OCI-LY3 (cell line): ENCODE measurements at regions not wholly inside any gene's neighbourhood (a gene's known extent, or its start where the extent isn't known, plus 50 kb on each side); places are given as distances from the start of the nearest gene placed in this dataset.

Experiments used
- H2AFZ ChIP-seq: fragments of 200-600, 300-600 bp; shearing (Covaris generic); 2 replicates; pipeline ENCODE4 v1.6.0; 2014; ENCODE audit warnings: antibody characterized with exemption, low read depth, low read length
- H3K27ac ChIP-seq: fragments of 200-600, 300-600 bp; sonication (generic); 2 replicates; pipeline ENCODE4 v1.5.1; 2014; ENCODE audit warnings: mild to moderate bottlenecking, low read length, moderate library complexity, mixed read lengths
- H3K27me3 ChIP-seq: fragments of 200-600, 300-600 bp; sonication (generic); 2 replicates; pipeline ENCODE4 v1.6.1; 2014; ENCODE audit warnings: low read depth, low read length, mixed read lengths
- H3K36me3 ChIP-seq: fragments of 200-600, 300-600 bp; sonication (generic); replicated peaks from 2 replicates; pipeline ENCODE3; 2014; ENCODE audit warnings: low read depth, low read length, mixed read lengths
- H3K4me1 ChIP-seq: fragments of 300-600, 200-600 bp; sonication (generic); 2 replicates; pipeline ENCODE4 v1.6.1; 2014; ENCODE audit warnings: low read length, mixed read lengths
- H3K4me2 ChIP-seq: fragments of 200-600, 300-600 bp; sonication (generic); 2 replicates; pipeline ENCODE4 v1.6.1; 2014; ENCODE audit warnings: low read length, mixed read lengths
- H3K4me3 ChIP-seq: fragments of 300-600, 200-600 bp; sonication (generic); 2 replicates; pipeline ENCODE4 v1.5.1; 2014; ENCODE audit warnings: antibody characterized with exemption, mild to moderate bottlenecking, low read length, moderate library complexity
- H3K79me2 ChIP-seq: fragments of 300-600, 200-600 bp; shearing (Covaris generic); 2 replicates; pipeline ENCODE4 v1.6.1; 2014; ENCODE audit warnings: mild to moderate bottlenecking, low read length, mixed read lengths
- H3K9ac ChIP-seq: fragments of 300-600, 200-600 bp; shearing (Covaris generic); 2 replicates; pipeline ENCODE4 v1.6.0; 2014; ENCODE audit warnings: mild to moderate bottlenecking, low read length, moderate library complexity
- H3K9me3 ChIP-seq: fragments of 200-600, 300-600 bp; shearing (Covaris generic); 2 replicates; pipeline ENCODE4 v1.6.1; 2014; ENCODE audit warnings: low read length, mixed read lengths; ENCODE audit not compliant: insufficient read depth
- H4K20me1 ChIP-seq: fragments of 200-600, 300-600 bp; sonication (generic); 2 replicates; pipeline ENCODE4 v1.6.1; 2016; ENCODE audit warnings: low read length, mixed read lengths; ENCODE audit not compliant: insufficient read depth
- CTCF ChIP-seq: fragments of 200-600, 300-600 bp; sonication (generic); IDR thresholded peaks from 2 replicates; pipeline ENCODE4 v1.5.1; 2014; ENCODE audit warnings: antibody characterized with exemption, low read length, low read depth
- EZH2phosphoT487 ChIP-seq: fragments of 200-600 bp; shearing (Covaris generic); IDR thresholded peaks from 2 replicates; pipeline ENCODE4 v1.6.1; 2018; ENCODE audit warnings: antibody characterized with exemption, mixed run types, low read depth

DNA sequence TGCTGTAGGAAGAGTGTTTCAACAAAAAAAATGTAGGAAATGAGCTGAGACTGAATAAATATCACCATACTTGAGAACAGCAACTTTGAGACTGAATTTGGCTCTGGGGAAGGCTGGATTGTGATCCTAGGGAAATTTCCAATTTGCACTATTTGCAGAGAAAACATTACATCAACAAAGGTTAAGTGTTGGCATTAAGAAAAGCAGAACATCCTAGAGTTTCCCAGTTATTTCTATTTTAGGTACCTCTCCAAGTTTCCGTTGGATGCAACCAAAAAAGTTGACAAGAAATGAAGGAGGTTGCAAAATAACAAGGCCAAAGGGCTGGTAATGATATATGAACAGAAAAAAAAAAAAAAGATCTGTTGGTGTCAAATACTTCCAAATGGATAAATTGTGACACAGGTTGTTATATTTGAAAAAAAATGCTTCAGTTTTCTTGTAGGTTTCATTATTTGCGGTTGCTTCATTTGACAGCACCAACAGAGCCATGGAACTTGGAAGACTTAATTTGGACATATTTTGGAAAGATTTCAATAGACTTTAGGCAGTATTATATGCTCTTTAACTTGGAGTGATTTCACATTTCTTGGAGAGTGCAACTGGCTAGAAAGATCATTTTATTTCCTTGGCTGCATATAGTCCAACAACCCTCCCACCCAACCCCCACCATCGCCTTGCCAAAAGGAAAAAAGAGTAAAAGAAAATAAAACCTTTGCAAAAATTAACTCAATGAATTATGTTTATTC lies 230.8 kb downstream of the ZNF608 start:
- Histone ChIP-seq H4K20me1 (no peaks in the 10 kb centered on the region), H3K79me2 (no peaks in the 10 kb centered on the region), H3K9me3 (no peaks in the 10 kb centered on the region), H2AFZ (no peak overlapping the region), H3K9ac (no peak overlapping the region), H3K27me3 (peaks cover 3% of the 10 kb centered on the region; the same call in 1 of the 2 replicates), H3K4me3 (no peak overlapping the region), H3K4me2 (no peak overlapping the region), H3K4me1 (peaks cover 12% of the 10 kb centered on the region), H3K27ac (no peak overlapping the region), H3K36me3 (no peaks in the 10 kb centered on the region)
- no peak for TF ChIP-seq EZH2phosphoT487
- no peak for TF ChIP-seq CTCF

- no peaks in the 10 kb centered on the region for H3K9me3 ChIP-seq
- no peaks in the 10 kb centered on the region for H3K36me3 ChIP-seq
- no peak overlapping the region for H3K4me2 ChIP-seq
- no peaks in the 10 kb centered on the region for H4K20me1 ChIP-seq
- no peak for TF ChIP-seq CTCF
- no peak for TF ChIP-seq EZH2phosphoT487
- H3K79me2 ChIP-seq, result no peaks in the 10 kb centered on the region
- H3K4me1 ChIP-seq, result peaks cover 9% of the 10 kb centered on the region
- no peak overlapping the region for H2AFZ ChIP-seq
- H3K27me3 ChIP-seq, result peaks cover 3% of the 10 kb centered on the region; the same call in 1 of the 2 replicates
- no peak overlapping the region for H3K9ac ChIP-seq
- no peak overlapping the region for H3K4me3 ChIP-seq
- no peak overlapping the region for H3K27ac ChIP-seq
Measured at GRCh38 chr5:124514956-124515355, 231.5 kb downstream of the ZNF608 start.

DNA sequence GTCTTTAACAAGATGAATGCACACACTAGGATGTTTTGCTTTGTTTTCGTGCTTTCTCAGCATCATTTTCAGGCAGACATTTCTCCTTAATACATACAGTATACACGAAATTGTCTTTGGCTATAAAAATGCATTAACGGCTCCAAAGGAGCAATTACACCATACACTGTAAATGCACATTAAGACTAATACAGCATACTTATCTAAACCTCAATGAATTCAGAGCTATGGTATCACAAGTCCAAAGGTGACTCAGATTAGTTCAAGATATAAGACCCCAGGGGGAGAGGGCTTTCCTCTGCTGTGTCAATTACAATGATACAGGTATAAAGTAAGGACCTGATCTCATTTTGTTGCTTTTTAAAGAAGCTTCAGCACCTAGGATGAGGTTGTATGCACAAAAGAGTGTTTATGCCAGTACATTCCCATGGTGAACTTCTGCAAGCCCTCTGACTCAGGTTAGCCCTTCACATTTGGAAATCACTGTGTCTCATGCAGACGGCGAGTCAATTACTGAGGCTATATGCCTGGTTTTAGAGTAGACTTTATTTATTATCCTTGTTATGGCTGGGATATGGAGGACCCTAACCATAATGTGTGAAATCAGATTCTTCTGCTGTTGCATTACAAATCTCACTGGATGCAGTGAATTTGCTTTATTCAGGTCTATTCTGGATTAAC lies 233.3 kb downstream of the ZNF608 start:
- Histone ChIP-seq H3K4me2 (no peak overlapping the region), H3K27me3 (no peaks in the 10 kb centered on the region; the same call in 1 of the 2 replicates), H3K4me1 (peaks cover 3% of the 10 kb centered on the region; the same call in 1 of the 2 replicates), H3K79me2 (no peaks in the 10 kb centered on the region), H3K9me3 (no peaks in the 10 kb centered on the region), H3K4me3 (no peak overlapping the region), H3K36me3 (no peaks in the 10 kb centered on the region), H3K9ac (no peak overlapping the region), H4K20me1 (no peaks in the 10 kb centered on the region), H2AFZ (no peak overlapping the region), H3K27ac (no peak overlapping the region)
- no peak for TF ChIP-seq CTCF
- no peak for TF ChIP-seq EZH2phosphoT487

- Histone ChIP-seq H3K36me3 (no peaks in the 10 kb centered on the region), H3K27ac (no peak overlapping the region), H3K4me2 (no peak overlapping the region), H3K79me2 (no peaks in the 10 kb centered on the region), H3K4me1 (peaks cover 3% of the 10 kb centered on the region; the same call in 1 of the 2 replicates), H2AFZ (no peak overlapping the region), H3K27me3 (no peaks in the 10 kb centered on the region; the same call in 1 of the 2 replicates), H4K20me1 (no peaks in the 10 kb centered on the region), H3K9me3 (no peaks in the 10 kb centered on the region), H3K4me3 (no peak overlapping the region), H3K9ac (no peak overlapping the region)
- no peak for TF ChIP-seq EZH2phosphoT487
Measured at GRCh38 chr5:124512236-124512635, 234.2 kb downstream of the ZNF608 start.
